Neural cell (in vitro differentiated cells): ENCODE measurements at regions not wholly inside any gene's neighbourhood (a gene's known extent, or its start where the extent isn't known, plus 50 kb on each side); places are given as distances from the start of the nearest gene placed in this dataset.

Source experiments
- EZH2 ChIP-seq: fragments of 200-600, 300-800 bp; shearing (Covaris generic), sonication (generic); IDR thresholded peaks from 2 replicates; pipeline ENCODE4 v1.6.1; 2014; ENCODE audit warnings: antibody characterized with exemption, low read length, borderline replicate concordance, mild to moderate bottlenecking; ENCODE audit not compliant: insufficient read depth, poor library complexity, severe bottlenecking
- TAF1 ChIP-seq: IDR thresholded peaks from 2 replicates; pipeline ENCODE4 v1.6.1; 2012; ENCODE audit warnings: low read depth
- TF ChIP-seq, protein P1 (sequence below): fragments of 450-650 bp; IDR thresholded peaks from 2 replicates; pipeline ENCODE4 v1.5.1; 2014; ENCODE audit warnings: antibody characterized with exemption, mild to moderate bottlenecking, moderate library complexity; ENCODE audit not compliant: poor library complexity, severe bottlenecking

DNA sequence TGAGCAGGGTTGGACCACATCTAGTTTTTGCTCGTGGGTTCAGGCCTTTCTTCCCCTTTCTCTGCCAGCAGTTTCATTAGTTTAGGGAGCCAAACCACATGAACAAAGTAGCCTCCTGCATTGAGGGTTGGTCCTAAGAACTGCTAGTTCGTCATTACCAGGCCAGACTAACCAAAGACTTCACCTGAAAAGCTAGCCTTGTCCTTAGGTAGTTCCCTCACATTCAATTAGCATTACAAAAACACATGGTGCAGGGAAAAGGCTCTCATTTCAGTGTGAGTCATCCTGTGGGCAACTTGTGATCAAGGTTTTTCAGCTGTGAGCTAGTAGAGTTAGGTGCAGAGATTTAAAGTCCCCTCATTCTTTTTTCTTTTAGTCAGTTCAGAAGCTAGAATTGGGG lies 279.3 kb upstream of the CTNNB1 start:
- TF ChIP-seq, protein P1, sequence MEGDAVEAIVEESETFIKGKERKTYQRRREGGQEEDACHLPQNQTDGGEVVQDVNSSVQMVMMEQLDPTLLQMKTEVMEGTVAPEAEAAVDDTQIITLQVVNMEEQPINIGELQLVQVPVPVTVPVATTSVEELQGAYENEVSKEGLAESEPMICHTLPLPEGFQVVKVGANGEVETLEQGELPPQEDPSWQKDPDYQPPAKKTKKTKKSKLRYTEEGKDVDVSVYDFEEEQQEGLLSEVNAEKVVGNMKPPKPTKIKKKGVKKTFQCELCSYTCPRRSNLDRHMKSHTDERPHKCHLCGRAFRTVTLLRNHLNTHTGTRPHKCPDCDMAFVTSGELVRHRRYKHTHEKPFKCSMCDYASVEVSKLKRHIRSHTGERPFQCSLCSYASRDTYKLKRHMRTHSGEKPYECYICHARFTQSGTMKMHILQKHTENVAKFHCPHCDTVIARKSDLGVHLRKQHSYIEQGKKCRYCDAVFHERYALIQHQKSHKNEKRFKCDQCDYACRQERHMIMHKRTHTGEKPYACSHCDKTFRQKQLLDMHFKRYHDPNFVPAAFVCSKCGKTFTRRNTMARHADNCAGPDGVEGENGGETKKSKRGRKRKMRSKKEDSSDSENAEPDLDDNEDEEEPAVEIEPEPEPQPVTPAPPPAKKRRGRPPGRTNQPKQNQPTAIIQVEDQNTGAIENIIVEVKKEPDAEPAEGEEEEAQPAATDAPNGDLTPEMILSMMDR: no peak
- TF ChIP-seq EZH2: no peak
- TF ChIP-seq TAF1: no peak
